ENCODE measurements at regions not wholly inside any gene's neighbourhood (a gene's known extent, or its start where the extent isn't known, plus 50 kb on each side); places are given as distances from the start of the nearest gene placed in this dataset.

DNA sequence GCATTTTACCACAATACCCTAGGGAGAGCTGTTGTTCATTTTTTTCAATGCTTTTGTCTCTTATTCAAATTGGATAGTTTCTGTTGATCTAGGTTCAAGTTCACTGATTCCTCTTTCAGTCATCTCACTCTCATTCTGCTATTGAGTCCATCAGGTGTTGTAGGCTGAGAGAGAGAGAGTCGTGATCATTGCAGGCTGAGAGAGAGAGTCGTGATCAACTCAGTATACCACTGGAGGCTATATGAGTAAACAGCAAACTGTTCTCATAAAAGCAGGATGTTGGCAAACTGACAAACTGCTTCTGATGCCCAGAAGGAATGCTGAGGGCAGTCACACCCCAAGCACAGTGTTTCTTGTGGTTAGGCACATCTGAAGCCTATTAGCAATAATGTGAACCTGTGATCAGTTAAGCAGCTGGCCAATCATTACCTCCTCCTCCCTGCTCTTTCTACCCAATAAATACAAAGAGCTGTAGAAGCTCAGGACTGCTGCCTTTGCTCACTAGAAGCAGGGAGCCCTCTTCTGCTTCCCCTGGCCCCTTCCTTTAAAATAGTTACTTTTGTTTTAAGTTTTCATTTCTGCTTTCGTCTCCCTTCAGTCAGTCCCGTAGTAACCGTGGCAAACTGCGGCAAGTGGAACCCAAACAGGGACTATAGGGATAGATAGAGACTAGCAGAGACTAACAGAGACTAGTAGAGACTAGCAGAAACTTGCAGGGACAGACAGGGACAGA, 476.1 kb upstream of the ACO1 start:
- TF ChIP-seq CTCF (IDR thresholded peaks at IDR 0.05), result no peak
- no peak for TF ChIP-seq POLR2A (IDR thresholded peaks at IDR 0.05)
